ENCODE measurements at regions not wholly inside any gene's neighbourhood (a gene's known extent, or its start where the extent isn't known, plus 50 kb on each side); places are given as distances from the start of the nearest gene placed in this dataset.

DNA sequence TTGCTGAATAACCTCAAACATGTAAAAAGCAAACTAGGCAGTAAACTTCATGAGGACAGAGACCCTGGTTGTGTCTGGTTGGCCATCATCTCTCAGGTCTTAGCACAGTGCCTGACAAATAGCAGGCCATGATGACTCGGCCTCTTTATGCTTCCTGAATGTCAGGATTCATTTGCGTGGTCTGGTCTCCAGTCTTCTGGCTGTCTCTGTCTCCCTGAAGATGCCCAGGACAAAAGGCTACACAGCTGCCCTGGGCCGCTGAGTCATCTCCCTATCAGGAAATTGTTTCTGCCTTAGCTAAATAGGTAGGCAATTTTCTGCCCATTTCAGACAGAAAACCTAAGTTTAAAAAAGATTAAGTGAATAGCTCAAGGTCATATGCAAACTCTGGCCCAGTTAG lies 84.1 kb upstream of the FNDC3A start:
- peak; percentile 85 for DNase-seq (ENCODE audit: low spot score)

- DNase-seq (ENCODE audit: low spot score), result peak; percentile 92
Measured at GRCh38 chr13:48892053-48892687, 83.5 kb upstream of the FNDC3A start.

DNA sequence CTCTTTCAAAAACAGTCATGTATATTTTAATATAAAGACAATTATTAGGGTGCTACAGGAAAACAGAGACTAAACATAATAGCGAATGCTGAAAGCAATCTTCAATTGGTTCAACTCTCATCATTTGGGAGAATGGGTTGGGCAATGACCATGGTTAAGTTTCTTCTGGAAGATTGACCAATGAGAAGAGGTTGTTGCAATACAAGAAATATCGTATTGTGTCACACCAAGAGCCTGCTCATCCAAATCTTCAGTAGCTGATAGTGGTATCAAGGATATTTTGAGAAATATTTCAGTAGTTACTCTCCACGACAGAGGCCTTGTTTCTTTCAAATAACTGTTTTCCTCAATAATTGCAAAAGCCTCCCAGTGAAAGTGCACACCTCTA lies 83.0 kb upstream of the FNDC3A start:
- no peak for DNase-seq (ENCODE audit: low spot score)

GRCh38 chr13:48896312-48896711 lies 79.4 kb upstream of the FNDC3A start:
- DNase-seq (ENCODE audit: low spot score), result peak; percentile 15

GRCh38 chr13:48901781-48902180 lies 73.9 kb upstream of the FNDC3A start:
- DNase-seq (ENCODE audit: low spot score), result no peak

DNA sequence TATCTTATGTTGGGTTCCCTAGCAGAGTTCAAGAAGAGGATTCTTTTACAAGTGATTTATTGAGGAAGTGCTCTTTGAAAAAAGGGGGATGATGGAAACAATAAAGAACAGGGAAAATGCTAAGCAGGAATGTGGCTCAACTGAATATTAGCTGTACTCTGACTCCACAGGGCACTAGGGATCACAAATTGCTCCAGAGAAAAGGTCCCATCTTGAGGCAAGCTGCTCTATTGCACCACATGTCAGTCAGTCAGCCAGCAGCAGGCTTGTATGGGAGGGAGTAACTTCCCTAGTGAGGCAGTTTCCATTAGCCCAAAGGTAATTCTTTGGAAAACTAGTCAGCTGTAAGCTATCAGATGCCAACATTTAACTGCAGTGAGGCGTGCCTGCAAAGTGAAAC lies 73.3 kb upstream of the FNDC3A start:
- DNase-seq (ENCODE audit: low spot score), result no peak

GRCh38 chr13:48904668-48905290 lies 70.9 kb upstream of the FNDC3A start:
- DNase-seq (ENCODE audit: low spot score), result no peak

DNA sequence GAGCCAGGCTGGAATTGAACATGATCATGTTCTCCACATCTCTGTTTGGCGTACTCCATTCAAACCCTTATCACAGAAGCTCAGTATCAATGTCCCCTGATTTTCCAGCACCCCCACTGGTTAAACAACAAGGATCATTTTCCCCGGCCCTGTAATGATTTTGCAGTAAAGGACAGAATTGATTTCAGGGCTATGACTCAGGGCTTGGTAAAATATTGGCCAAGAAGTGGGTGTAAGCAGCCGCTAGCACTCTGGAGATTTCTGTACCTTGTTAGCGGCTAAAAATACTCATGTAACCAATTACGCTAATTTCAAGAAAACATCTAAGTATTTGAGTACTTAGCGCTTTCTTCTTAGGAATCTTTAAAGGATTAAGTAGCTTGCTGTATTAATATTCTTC lies 69.5 kb upstream of the FNDC3A start:
- no peak for DNase-seq (ENCODE audit: low spot score)

DNA sequence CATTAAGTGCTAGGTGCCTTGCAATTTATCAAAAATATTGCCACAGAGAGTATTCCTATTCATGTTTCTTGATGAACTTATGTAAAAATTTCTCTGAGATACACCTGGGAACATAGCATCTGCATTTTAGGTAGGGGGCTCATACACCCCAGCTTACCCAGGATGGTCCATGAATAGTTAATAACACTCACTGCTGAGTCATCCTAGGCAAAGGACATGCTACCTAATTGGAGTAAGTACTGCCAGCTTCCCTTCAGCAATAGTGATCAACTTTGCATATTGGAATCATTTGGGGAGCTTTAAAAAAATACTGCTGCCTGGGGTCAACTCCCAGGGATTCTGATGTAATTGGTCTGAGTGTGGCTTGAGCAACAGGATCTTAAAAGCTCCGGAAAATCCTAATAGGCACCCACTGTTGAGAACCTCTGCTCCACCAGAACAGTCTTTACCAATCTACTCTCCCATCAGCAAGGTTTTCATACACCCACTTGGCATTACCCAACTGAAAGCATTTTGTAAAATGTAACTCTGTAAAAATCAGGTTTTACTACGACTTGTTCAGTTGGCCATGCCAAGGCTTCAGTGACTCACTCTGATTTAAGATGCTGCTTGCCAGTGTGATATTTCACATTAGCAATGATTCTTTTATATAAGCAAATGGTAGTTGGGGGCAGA lies 67.2 kb upstream of the FNDC3A start:
- no peak for DNase-seq (ENCODE audit: low spot score)

DNA sequence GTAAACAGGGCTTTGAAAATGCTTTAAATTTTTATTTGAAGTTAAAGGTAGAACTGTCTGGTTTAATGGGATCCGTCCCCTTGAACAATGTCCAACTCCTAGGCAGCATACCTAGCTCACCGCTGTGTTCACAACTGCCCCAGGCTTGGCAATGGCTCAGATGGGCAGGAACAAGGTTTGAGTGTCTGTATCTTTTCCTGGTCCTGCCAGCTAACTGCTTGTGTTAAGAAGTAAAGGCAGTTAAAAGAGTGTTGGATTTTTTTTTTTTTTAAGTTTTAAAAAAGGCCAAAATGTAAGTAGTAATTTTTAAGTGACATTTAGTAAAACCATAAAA lies 66.7 kb upstream of the FNDC3A start:
- DNase-seq (ENCODE audit: low spot score), result no peak

GRCh38 chr13:48910686-48911085 lies 65.0 kb upstream of the FNDC3A start:
- no peak for DNase-seq (ENCODE audit: low spot score)

GRCh38 chr13:48919751-48920150 lies 56.0 kb upstream of the FNDC3A start:
- no peak for DNase-seq (ENCODE audit: low spot score)

DNA sequence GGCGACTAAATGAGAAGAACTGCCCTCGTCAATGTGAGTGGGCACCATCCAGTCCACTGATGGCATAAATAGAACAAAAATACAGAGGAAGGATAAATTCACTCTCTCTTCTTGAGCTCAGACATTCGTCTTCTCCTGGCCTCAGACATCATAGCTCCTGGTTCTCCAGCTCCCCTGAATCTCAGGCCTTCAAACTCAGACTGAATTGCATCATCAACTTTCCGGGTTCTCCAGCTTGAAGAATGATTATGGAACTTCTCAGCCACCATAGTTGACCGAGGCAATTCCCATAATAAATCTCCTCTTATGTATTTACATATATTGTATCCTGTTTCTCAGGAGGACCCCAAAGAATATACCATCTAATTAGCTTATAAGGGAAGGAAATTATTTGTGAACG lies 55.0 kb upstream of the FNDC3A start:
- DNase-seq (ENCODE audit: low spot score), result no peak

- no peak for DNase-seq (ENCODE audit: low spot score)
Measured at GRCh38 chr13:48923376-48923775, 52.3 kb upstream of the FNDC3A start.

- DNase-seq (ENCODE audit: low spot score), result no peak
Measured at GRCh38 chr13:48925001-48925400, 50.7 kb upstream of the FNDC3A start.

All from COLO829 (cell line).